ENCODE measurements at regions not wholly inside any gene's neighbourhood (a gene's known extent, or its start where the extent isn't known, plus 50 kb on each side); places are given as distances from the start of the nearest gene placed in this dataset.

DNA sequence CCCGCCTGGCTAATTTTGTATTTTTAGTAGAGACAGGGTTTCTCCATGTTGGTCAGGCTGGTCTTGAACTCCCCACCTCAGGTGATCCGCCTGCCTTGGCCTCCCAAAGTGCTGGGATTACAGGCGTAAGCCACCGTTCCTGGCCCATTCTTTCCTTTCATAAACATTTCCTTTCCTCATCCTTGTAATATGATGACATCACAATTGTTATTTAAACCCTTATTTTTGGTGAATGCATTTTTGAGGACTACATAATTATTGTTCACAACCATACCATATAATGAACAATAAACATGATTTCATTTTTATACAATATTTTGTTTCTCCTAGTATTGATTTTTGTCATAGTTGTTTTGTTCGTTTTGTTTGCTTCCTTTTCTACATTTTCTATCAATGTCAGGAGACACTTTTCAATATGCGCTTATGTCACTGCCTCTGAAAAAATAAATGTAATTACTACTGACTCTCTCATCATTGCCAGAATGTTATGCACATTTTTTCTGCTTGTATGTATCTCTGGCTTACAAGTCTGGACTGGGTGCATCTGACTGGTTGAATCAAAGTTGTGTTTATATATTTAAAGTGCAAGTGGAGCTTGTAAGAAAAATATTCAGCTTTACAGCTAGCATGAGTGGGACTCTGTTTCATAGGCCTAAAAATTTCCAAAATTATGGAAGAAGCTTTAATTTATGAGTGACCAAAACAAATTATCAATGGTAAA lies 2286.3 kb upstream of the RAG2 start:
- FAIRE-seq (no peak), DNase-seq (ENCODE audit: low read depth) (no peak)
- no peaks in the 10 kb centered on the region for H3K9me3 ChIP-seq (ENCODE audit: insufficient read depth, low read depth, low read length)
- H3K4me1 Mint-ChIP-seq (ENCODE audit: low read depth, unreplicated experiment) = no peaks in the 10 kb centered on the region
- H3K9me3 Mint-ChIP-seq (ENCODE audit: unreplicated experiment) = no peaks in the 10 kb centered on the region
- H3K9ac ChIP-seq (ENCODE audit: low read length) = no peak overlapping the region
- no peak overlapping the region for H3K27ac Mint-ChIP-seq (ENCODE audit: unreplicated experiment)
- H3K27me3 Mint-ChIP-seq (ENCODE audit: low read depth, unreplicated experiment) = no peaks in the 10 kb centered on the region
- H3K36me3 ChIP-seq (ENCODE audit: insufficient read depth, low read length) = no peaks in the 10 kb centered on the region
- no peaks in the 10 kb centered on the region for H3K27me3 ChIP-seq (ENCODE audit: insufficient read depth, low read length)
- TF ChIP-seq, protein P1, sequence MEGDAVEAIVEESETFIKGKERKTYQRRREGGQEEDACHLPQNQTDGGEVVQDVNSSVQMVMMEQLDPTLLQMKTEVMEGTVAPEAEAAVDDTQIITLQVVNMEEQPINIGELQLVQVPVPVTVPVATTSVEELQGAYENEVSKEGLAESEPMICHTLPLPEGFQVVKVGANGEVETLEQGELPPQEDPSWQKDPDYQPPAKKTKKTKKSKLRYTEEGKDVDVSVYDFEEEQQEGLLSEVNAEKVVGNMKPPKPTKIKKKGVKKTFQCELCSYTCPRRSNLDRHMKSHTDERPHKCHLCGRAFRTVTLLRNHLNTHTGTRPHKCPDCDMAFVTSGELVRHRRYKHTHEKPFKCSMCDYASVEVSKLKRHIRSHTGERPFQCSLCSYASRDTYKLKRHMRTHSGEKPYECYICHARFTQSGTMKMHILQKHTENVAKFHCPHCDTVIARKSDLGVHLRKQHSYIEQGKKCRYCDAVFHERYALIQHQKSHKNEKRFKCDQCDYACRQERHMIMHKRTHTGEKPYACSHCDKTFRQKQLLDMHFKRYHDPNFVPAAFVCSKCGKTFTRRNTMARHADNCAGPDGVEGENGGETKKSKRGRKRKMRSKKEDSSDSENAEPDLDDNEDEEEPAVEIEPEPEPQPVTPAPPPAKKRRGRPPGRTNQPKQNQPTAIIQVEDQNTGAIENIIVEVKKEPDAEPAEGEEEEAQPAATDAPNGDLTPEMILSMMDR (IDR thresholded peaks at IDR 0.05; ENCODE audit: insufficient read depth, low read depth, low read length) = no peak
- no peak for TF ChIP-seq EZH2 (IDR thresholded peaks at IDR 0.05; ENCODE audit: insufficient read depth, low read length)
- H4K20me1 ChIP-seq (ENCODE audit: insufficient read depth, low read length) = no peaks in the 10 kb centered on the region
- H3K27ac ChIP-seq (ENCODE audit: low read depth, low read length) = no peak overlapping the region
- no peak overlapping the region for H2AFZ ChIP-seq (ENCODE audit: low read depth, low read length)
- H3K4me2 ChIP-seq (ENCODE audit: low read length) = no peak overlapping the region
- no peaks in the 10 kb centered on the region for H3K4me1 ChIP-seq (ENCODE audit: insufficient read depth, low read length)
- no peak overlapping the region for H3K4me3 Mint-ChIP-seq (ENCODE audit: unreplicated experiment)
- no peak overlapping the region for H3K4me3 ChIP-seq (ENCODE audit: insufficient read depth, low read depth, low read length)
- H3K36me3 Mint-ChIP-seq (ENCODE audit: low read depth, unreplicated experiment) = no peaks in the 10 kb centered on the region
- no peaks in the 10 kb centered on the region for H3K79me2 ChIP-seq (ENCODE audit: insufficient read depth, low read length)

DNA sequence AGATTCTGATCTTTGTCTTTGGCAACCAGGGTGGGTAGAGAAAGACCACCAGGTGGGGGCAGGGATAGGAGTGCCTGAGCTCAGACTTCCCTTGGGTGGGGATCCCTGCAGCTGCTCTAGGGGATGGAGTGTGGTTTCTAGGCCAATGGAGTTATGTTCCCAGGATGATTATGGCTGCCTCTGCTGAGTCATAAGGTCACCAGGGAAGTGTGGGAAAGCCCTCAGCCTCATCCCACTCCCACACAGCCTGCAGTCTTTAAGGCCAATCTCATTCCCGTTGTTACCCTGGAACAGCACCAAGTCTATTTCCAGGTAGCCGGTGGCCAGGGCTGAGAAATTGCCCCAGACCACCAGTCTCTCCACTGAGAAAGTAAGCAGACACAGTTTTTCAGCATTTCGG lies 2269.3 kb upstream of the RAG2 start:
- no peaks in the 10 kb centered on the region for H3K36me3 Mint-ChIP-seq (ENCODE audit: low read depth, unreplicated experiment)
- no peaks in the 10 kb centered on the region for H3K4me1 ChIP-seq (ENCODE audit: insufficient read depth, low read length)
- H2AFZ ChIP-seq (ENCODE audit: low read depth, low read length) = no peak overlapping the region
- no peaks in the 10 kb centered on the region for H3K79me2 ChIP-seq (ENCODE audit: insufficient read depth, low read length)
- no peak for FAIRE-seq
- TF ChIP-seq EZH2 (IDR thresholded peaks at IDR 0.05; ENCODE audit: insufficient read depth, low read length) = no peak
- TF ChIP-seq, protein P1 (IDR thresholded peaks at IDR 0.05; ENCODE audit: insufficient read depth, low read depth, low read length) = no peak
- peak overlapping the region; percentile 48 for H3K27ac Mint-ChIP-seq (ENCODE audit: unreplicated experiment)
- H3K27me3 ChIP-seq (ENCODE audit: insufficient read depth, low read length) = no peaks in the 10 kb centered on the region
- H3K9me3 Mint-ChIP-seq (ENCODE audit: unreplicated experiment) = peaks cover 14% of the 10 kb centered on the region
- no peak overlapping the region for H3K27ac ChIP-seq (ENCODE audit: low read depth, low read length)
- H3K36me3 ChIP-seq (ENCODE audit: insufficient read depth, low read length) = no peaks in the 10 kb centered on the region
- no peak overlapping the region for H3K4me2 ChIP-seq (ENCODE audit: low read length)
- H4K20me1 ChIP-seq (ENCODE audit: insufficient read depth, low read length) = no peaks in the 10 kb centered on the region
- no peaks in the 10 kb centered on the region for H3K27me3 Mint-ChIP-seq (ENCODE audit: low read depth, unreplicated experiment)
- H3K9ac ChIP-seq (ENCODE audit: low read length) = no peak overlapping the region
- H3K9me3 ChIP-seq (ENCODE audit: insufficient read depth, low read depth, low read length) = no peaks in the 10 kb centered on the region
- DNase-seq (ENCODE audit: low read depth) = no peak
- H3K4me1 Mint-ChIP-seq (ENCODE audit: low read depth, unreplicated experiment) = no peaks in the 10 kb centered on the region
- no peak overlapping the region for H3K4me3 ChIP-seq (ENCODE audit: insufficient read depth, low read depth, low read length)
- H3K4me3 Mint-ChIP-seq (ENCODE audit: unreplicated experiment) = no peak overlapping the region

DNA sequence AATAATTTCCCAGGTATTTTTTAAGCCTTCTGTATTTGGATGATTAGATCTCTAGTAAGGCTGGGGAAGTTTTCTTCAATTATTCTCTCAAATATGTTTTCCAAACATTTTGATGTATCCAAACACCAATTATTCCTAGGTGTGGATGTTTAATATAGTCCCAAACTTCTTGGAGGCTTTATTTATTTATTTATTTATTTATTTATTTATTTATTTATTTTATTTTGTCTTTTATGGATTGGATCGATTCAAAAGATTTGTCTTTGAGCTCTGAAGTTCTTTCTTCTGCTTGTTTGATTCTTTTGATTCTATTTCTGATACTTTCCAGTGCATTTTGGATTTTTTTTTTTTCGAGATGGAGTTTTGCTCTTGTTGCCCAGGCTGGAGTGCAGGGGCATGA lies 2267.9 kb upstream of the RAG2 start:
- DNase-seq (ENCODE audit: low read depth) (no peak), FAIRE-seq (no peak)
- H3K27ac ChIP-seq (ENCODE audit: low read depth, low read length) = no peak overlapping the region
- H3K4me3 ChIP-seq (ENCODE audit: insufficient read depth, low read depth, low read length) = no peak overlapping the region
- no peak overlapping the region for H2AFZ ChIP-seq (ENCODE audit: low read depth, low read length)
- no peaks in the 10 kb centered on the region for H3K79me2 ChIP-seq (ENCODE audit: insufficient read depth, low read length)
- no peaks in the 10 kb centered on the region for H4K20me1 ChIP-seq (ENCODE audit: insufficient read depth, low read length)
- Mint-ChIP-seq H3K4me1 (ENCODE audit: low read depth, unreplicated experiment) (no peaks in the 10 kb centered on the region), H3K36me3 (ENCODE audit: low read depth, unreplicated experiment) (no peaks in the 10 kb centered on the region), H3K9me3 (ENCODE audit: unreplicated experiment) (peaks cover 14% of the 10 kb centered on the region), H3K27ac (ENCODE audit: unreplicated experiment) (no peak overlapping the region), H3K27me3 (ENCODE audit: low read depth, unreplicated experiment) (no peaks in the 10 kb centered on the region), H3K4me3 (ENCODE audit: unreplicated experiment) (no peak overlapping the region)
- TF ChIP-seq EZH2 (IDR thresholded peaks at IDR 0.05; ENCODE audit: insufficient read depth, low read length) = no peak
- TF ChIP-seq, protein P1 (IDR thresholded peaks at IDR 0.05; ENCODE audit: insufficient read depth, low read depth, low read length) = no peak
- no peak overlapping the region for H3K4me2 ChIP-seq (ENCODE audit: low read length)
- no peaks in the 10 kb centered on the region for H3K9me3 ChIP-seq (ENCODE audit: insufficient read depth, low read depth, low read length)
- H3K4me1 ChIP-seq (ENCODE audit: insufficient read depth, low read length) = no peaks in the 10 kb centered on the region
- H3K36me3 ChIP-seq (ENCODE audit: insufficient read depth, low read length) = no peaks in the 10 kb centered on the region
- H3K9ac ChIP-seq (ENCODE audit: low read length) = no peak overlapping the region
- H3K27me3 ChIP-seq (ENCODE audit: insufficient read depth, low read length) = no peaks in the 10 kb centered on the region
